Hepatocyte (in vitro differentiated cells): ENCODE measurements at regions not wholly inside any gene's neighbourhood (a gene's known extent, or its start where the extent isn't known, plus 50 kb on each side); places are given as distances from the start of the nearest gene placed in this dataset.
A peak's percentile ranks its signal among the peaks of the same experiment; 100 is the strongest.
"Not testable (repeated sequence)": the region's sequence is repeated elsewhere in the genome, so short reads cannot be mapped to it uniquely, and the experiment has no call there.

Experiments used
- DNase-seq: peaks from one replicate; pipeline ENCODE4 v3.0.0-alpha.2; 2016; ENCODE audit warnings: low spot score
- H2AFZ ChIP-seq: fragments of 200-600 bp; sonication (generic); 2 replicates; pipeline ENCODE4 v1.6.0; 2016; ENCODE audit warnings: antibody characterized with exemption, mild to moderate bottlenecking
- H3K27ac ChIP-seq: fragments of 200-600 bp; sonication (generic); 2 replicates; pipeline ENCODE4 v1.5.1; 2016; ENCODE audit warnings: mild to moderate bottlenecking
- H3K27me3 ChIP-seq: fragments of 200-600 bp; sonication (generic); 2 replicates; pipeline ENCODE4 v1.6.1; 2016
- H3K36me3 ChIP-seq: fragments of 200-600 bp; sonication (generic); replicated peaks from 2 replicates; pipeline ENCODE4 v1.5.1; 2016; ENCODE audit warnings: low read depth; ENCODE audit not compliant: insufficient read depth
- H3K4me1 ChIP-seq: fragments of 200-600 bp; sonication (generic); 2 replicates; pipeline ENCODE4 v1.5.1; 2016; ENCODE audit warnings: mild to moderate bottlenecking, moderate library complexity; ENCODE audit not compliant: insufficient read depth
- H3K4me2 ChIP-seq: fragments of 200-600 bp; sonication (generic); 2 replicates; pipeline ENCODE4 v1.6.0; 2016
- H3K4me3 ChIP-seq: fragments of 200-600 bp; sonication (generic); 2 replicates; pipeline ENCODE4 v1.5.1; 2016; ENCODE audit warnings: mild to moderate bottlenecking
- H3K79me2 ChIP-seq: fragments of 200-600 bp; sonication (generic); 2 replicates; pipeline ENCODE4 v1.6.0; 2017; ENCODE audit warnings: mild to moderate bottlenecking
- H3K9me2 ChIP-seq: fragments of 200-600 bp; sonication (generic); replicated peaks from 2 replicates; pipeline ENCODE4 v1.6.0; 2017; ENCODE audit warnings: mild to moderate bottlenecking; ENCODE audit not compliant: insufficient read depth
- H3K9me3 ChIP-seq: fragments of 200-600 bp; sonication (generic); 2 replicates; pipeline ENCODE4 v1.5.1; 2016; ENCODE audit warnings: low read depth, mild to moderate bottlenecking
- H4K20me1 ChIP-seq: fragments of 200-600 bp; sonication (generic); 2 replicates; pipeline ENCODE4 v1.6.0; 2016; ENCODE audit warnings: mild to moderate bottlenecking; ENCODE audit not compliant: insufficient read depth, poor library complexity, severe bottlenecking
- EZH2 ChIP-seq: fragments of 200-600 bp; sonication (generic); IDR thresholded peaks from 2 replicates; pipeline ENCODE4 v1.6.1; 2016; ENCODE audit warnings: antibody characterized with exemption, mild to moderate bottlenecking, borderline replicate concordance
- EZH2phosphoT487 ChIP-seq: fragments of 200-600 bp; sonication (generic); IDR thresholded peaks from one replicate; pipeline ENCODE4 v1.6.1; 2018; ENCODE audit warnings: antibody characterized with exemption, mild to moderate bottlenecking, low read depth, moderate library complexity; ENCODE audit not compliant: unreplicated experiment, severe bottlenecking
- WGBS: methylation state at CpG from one replicate; pipeline ENCODE4 v1.1.6; 2016; ENCODE audit warnings: low lambda C conversion rate; ENCODE audit errors: missing lambda C conversion rate; 5-methylcytosine and 5-hydroxymethylcytosine counted together
- TF ChIP-seq, protein P1 (sequence below): fragments of 200-600 bp; sonication (generic); IDR thresholded peaks from 2 replicates; pipeline ENCODE4 v1.5.1; 2016; ENCODE audit warnings: antibody characterized with exemption, mild to moderate bottlenecking; ENCODE audit not compliant: poor library complexity

DNA sequence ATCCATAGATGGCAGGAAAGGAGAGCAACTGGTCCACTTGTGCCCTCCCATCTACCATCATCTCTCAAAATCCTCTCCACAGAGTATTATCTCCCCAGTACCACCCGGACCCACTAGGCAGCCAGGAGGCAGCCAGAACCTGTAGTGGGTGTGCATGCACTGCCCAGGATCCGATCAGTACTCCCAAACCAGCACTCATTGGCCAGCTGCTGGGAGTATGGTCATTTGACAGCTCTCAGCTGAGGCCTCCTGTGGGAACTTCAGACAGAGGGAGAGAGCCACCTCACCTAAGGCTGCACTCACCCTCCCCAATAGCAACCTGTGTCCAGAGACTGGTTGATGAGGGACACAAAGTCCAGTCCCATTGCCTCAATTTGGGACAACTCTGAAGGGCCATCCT, 286.0 kb downstream of the TRIM36 start:
- Histone ChIP-seq H3K27ac (no peak overlapping the region), H3K27me3 (no peaks in the 10 kb centered on the region), H3K4me1 (no peaks in the 10 kb centered on the region), H3K79me2 (no peaks in the 10 kb centered on the region), H3K9me2 (no peaks in the 10 kb centered on the region), H3K36me3 (no peaks in the 10 kb centered on the region), H2AFZ (no peak overlapping the region), H3K9me3 (no peaks in the 10 kb centered on the region), H3K4me2 (no peak overlapping the region), H3K4me3 (no peak overlapping the region), H4K20me1 (no peaks in the 10 kb centered on the region)
- WGBS = 80% methylated on average over 2 of the region's 2 CpGs
- DNase-seq = no peak
- no peak for TF ChIP-seq EZH2

DNA sequence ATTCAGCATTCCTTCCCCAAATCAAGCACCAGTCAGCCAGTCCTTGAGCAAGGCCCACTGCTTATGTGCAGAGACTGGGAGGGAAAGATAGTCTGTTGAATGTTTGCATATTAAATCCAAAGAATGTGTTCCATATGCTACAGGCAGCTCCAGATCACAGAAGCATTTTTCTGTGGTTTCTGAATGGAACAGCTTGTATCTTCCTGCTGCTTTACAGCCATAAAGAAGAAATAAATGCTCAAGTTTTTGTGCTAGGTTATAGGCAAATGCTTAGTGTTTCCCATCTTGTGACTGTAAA, 310.3 kb downstream of the TRIM36 start:
- H3K4me3 ChIP-seq = no peak overlapping the region
- TF ChIP-seq EZH2phosphoT487 (no peak), EZH2 (no peak)
- TF ChIP-seq, protein P1, sequence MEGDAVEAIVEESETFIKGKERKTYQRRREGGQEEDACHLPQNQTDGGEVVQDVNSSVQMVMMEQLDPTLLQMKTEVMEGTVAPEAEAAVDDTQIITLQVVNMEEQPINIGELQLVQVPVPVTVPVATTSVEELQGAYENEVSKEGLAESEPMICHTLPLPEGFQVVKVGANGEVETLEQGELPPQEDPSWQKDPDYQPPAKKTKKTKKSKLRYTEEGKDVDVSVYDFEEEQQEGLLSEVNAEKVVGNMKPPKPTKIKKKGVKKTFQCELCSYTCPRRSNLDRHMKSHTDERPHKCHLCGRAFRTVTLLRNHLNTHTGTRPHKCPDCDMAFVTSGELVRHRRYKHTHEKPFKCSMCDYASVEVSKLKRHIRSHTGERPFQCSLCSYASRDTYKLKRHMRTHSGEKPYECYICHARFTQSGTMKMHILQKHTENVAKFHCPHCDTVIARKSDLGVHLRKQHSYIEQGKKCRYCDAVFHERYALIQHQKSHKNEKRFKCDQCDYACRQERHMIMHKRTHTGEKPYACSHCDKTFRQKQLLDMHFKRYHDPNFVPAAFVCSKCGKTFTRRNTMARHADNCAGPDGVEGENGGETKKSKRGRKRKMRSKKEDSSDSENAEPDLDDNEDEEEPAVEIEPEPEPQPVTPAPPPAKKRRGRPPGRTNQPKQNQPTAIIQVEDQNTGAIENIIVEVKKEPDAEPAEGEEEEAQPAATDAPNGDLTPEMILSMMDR = no peak
- H3K79me2 ChIP-seq = no peaks in the 10 kb centered on the region
- no peaks in the 10 kb centered on the region for H3K9me3 ChIP-seq
- H3K27me3 ChIP-seq = no peaks in the 10 kb centered on the region
- H2AFZ ChIP-seq = no peak overlapping the region
- no peaks in the 10 kb centered on the region for H3K9me2 ChIP-seq
- peak overlapping the region; percentile 53 for H3K27ac ChIP-seq
- H3K36me3 ChIP-seq = no peaks in the 10 kb centered on the region
- DNase-seq = no peak
- H3K4me2 ChIP-seq = no peak overlapping the region
- H3K4me1 ChIP-seq = peaks cover 14% of the 10 kb centered on the region
- H4K20me1 ChIP-seq = no peaks in the 10 kb centered on the region

DNA sequence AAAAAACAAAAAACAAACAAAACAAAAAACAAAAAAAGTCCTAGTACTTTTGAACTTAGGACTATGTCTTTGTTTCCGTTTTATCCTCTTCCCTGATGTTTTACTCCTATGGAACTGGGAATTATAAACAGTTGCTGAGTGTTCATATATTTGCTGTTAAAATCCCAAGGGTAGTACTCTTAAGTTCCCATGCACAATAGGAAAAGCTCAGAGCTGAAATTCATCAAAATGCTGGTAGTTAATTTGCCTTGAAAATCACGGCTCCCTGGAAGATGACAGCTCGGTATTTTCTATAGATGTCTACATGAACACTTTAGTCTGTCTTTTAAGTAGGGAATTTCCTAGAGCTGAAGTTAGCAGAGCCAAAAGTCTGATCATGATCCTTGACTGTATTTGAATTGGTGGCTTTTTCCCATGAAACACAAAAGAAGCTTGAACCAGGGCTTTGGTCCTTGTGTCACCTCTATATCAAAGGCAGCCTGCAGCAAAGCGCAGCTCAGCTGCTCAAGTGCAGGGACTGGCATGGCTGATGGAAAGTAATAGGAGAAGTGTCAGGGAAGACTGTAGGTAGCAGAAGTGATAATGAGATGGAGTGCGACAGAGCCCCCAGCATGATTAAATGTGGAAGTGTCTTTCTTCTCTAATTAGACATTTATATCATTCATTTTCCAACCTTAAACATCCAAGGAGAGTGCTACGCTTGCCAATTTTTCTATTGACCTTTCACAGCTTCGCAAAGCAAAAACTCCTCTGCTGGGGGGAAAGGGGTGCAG, 310.9 kb downstream of the TRIM36 start:
- WGBS = 86% methylated on average over 7 of the region's 7 CpGs
- Histone ChIP-seq H3K4me2 (no peak overlapping the region), H3K79me2 (no peaks in the 10 kb centered on the region), H2AFZ (no peak overlapping the region), H4K20me1 (no peaks in the 10 kb centered on the region), H3K27ac (no peak overlapping the region), H3K36me3 (no peaks in the 10 kb centered on the region), H3K9me3 (no peaks in the 10 kb centered on the region), H3K4me1 (peaks cover 14% of the 10 kb centered on the region), H3K27me3 (no peaks in the 10 kb centered on the region), H3K4me3 (no peak overlapping the region), H3K9me2 (no peaks in the 10 kb centered on the region)
- TF ChIP-seq EZH2phosphoT487 = no peak
- no peak for TF ChIP-seq EZH2
- TF ChIP-seq, protein P1 = no peak
- DNase-seq = no peak

DNA sequence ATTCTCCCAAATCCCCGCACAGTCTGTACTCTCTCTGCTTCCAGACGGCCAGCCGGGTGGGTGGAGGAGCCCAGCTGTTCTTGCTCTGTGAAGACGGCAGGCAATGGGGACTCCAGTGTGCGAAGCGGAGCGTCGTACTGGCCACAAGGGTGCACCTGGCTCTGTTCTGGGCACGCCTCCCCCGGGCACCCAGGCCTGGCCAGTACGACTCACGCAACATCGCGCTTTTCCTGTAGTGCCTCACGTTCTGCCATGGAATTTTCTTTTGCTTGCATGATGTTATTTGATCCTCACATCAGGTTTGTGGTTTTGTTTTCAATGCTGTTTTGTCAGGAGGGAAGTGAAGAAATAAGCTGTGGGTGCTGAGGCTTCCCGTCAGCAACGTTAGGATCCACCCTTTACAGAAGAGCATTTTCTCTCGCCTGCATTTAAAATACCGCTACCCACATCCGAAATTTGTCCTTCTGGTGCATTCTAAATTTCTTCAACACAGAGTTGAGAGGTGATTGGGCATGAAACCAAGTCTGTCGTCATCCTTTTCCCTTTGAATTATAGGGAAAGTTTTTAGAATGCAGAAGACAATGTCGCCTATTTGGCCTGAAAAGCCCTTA, 311.7 kb downstream of the TRIM36 start:
- Histone ChIP-seq H4K20me1 (no peaks in the 10 kb centered on the region), H3K36me3 (no peaks in the 10 kb centered on the region), H2AFZ (no peak overlapping the region), H3K27me3 (no peaks in the 10 kb centered on the region), H3K27ac (no peak overlapping the region), H3K4me1 (peaks cover 14% of the 10 kb centered on the region), H3K9me2 (no peaks in the 10 kb centered on the region), H3K4me2 (no peak overlapping the region), H3K79me2 (no peaks in the 10 kb centered on the region), H3K9me3 (no peaks in the 10 kb centered on the region), H3K4me3 (no peak overlapping the region)
- 79% methylated on average over 22 of the region's 22 CpGs for WGBS
- no peak for TF ChIP-seq EZH2
- DNase-seq = no peak

GRCh38 chr5:114844711-114845110, 325.0 kb downstream of the TRIM36 start:
- H3K36me3 ChIP-seq, H4K20me1 ChIP-seq, H3K79me2 ChIP-seq, H3K4me1 ChIP-seq, DNase-seq, H3K4me2 ChIP-seq, H2AFZ ChIP-seq, H3K4me3 ChIP-seq, H3K9me3 ChIP-seq, H3K27ac ChIP-seq, H3K9me2 ChIP-seq, H3K27me3 ChIP-seq: not testable (repeated sequence)
- 74% methylated on average over 9 of the region's 9 CpGs for WGBS
